ENCODE measurements at regions not wholly inside any gene's neighbourhood (a gene's known extent, or its start where the extent isn't known, plus 50 kb on each side); places are given as distances from the start of the nearest gene placed in this dataset.

- Histone ChIP-seq H3K36me3 (ENCODE audit: insufficient read depth, insufficient read length, low read length) (no peaks in the 10 kb centered on the region), H3K4me1 (ENCODE audit: insufficient read depth, insufficient read length) (peaks cover 13% of the 10 kb centered on the region)
- DNase-seq (ENCODE audit: low read depth, low spot score): no peak
Observed at GRCh38 chr15:68515371-68516095, 63.3 kb upstream of the CORO2B start.

GRCh38 chr15:68517285-68517761 lies 61.5 kb upstream of the CORO2B start:
- no peaks in the 10 kb centered on the region for H3K27me3 ChIP-seq (ENCODE audit: insufficient read depth, insufficient read length)
- H3K4me1 ChIP-seq (ENCODE audit: insufficient read depth, insufficient read length): peaks cover 13% of the 10 kb centered on the region
- H3K36me3 ChIP-seq (ENCODE audit: insufficient read depth, insufficient read length, low read length): no peaks in the 10 kb centered on the region
- no peak overlapping the region for H3K9ac ChIP-seq (ENCODE audit: insufficient read length, low read depth)
- TF ChIP-seq ZNF274 (IDR thresholded peaks at IDR 0.05; ENCODE audit: low read depth, low read length) (no peak), SUZ12 (IDR thresholded peaks at IDR 0.05; ENCODE audit: extremely low read depth, insufficient read depth, insufficient read length) (no peak)
- H3K9me3 ChIP-seq (ENCODE audit: insufficient read depth, low read length): peaks cover 12% of the 10 kb centered on the region; the same call in 1 of the 2 replicates
- DNase-seq (ENCODE audit: low read depth, low spot score): peak; percentile 23
- H3K4me3 ChIP-seq (ENCODE audit: insufficient read length, low read depth): no peak overlapping the region

More at GRCh38 chr15:68515371-68516095, 63.3 kb upstream of the CORO2B start:
- Histone ChIP-seq H3K27me3 (ENCODE audit: insufficient read depth, insufficient read length) (no peaks in the 10 kb centered on the region), H3K9me3 (ENCODE audit: insufficient read depth, low read length) (peaks cover 12% of the 10 kb centered on the region; the same call in 1 of the 2 replicates), H3K4me3 (ENCODE audit: insufficient read length, low read depth) (no peak overlapping the region), H3K9ac (ENCODE audit: insufficient read length, low read depth) (no peak overlapping the region)
- no peak for TF ChIP-seq ZNF274 (IDR thresholded peaks at IDR 0.05; ENCODE audit: low read depth, low read length)
- no peak for TF ChIP-seq YY1 (IDR thresholded peaks at IDR 0.05; ENCODE audit: insufficient read depth, insufficient read length)
- TF ChIP-seq SUZ12 (IDR thresholded peaks at IDR 0.05; ENCODE audit: extremely low read depth, insufficient read depth, insufficient read length): no peak

GRCh38 chr15:68518046-68518445 lies 60.7 kb upstream of the CORO2B start:
- no peaks in the 10 kb centered on the region for H3K27me3 ChIP-seq (ENCODE audit: insufficient read depth, insufficient read length)
- H3K9me3 ChIP-seq (ENCODE audit: insufficient read depth, low read length): peaks cover 12% of the 10 kb centered on the region; the same call in 1 of the 2 replicates
- H3K9ac ChIP-seq (ENCODE audit: insufficient read length, low read depth): peak overlapping the region; percentile 12
- TF ChIP-seq ZNF274 (IDR thresholded peaks at IDR 0.05; ENCODE audit: low read depth, low read length): no peak
- no peak for TF ChIP-seq YY1 (IDR thresholded peaks at IDR 0.05; ENCODE audit: insufficient read depth, insufficient read length)
- DNase-seq (ENCODE audit: low read depth, low spot score): no peak
- no peaks in the 10 kb centered on the region for H3K36me3 ChIP-seq (ENCODE audit: insufficient read depth, insufficient read length, low read length)
- no peak overlapping the region for H3K4me3 ChIP-seq (ENCODE audit: insufficient read length, low read depth)
- H3K4me1 ChIP-seq (ENCODE audit: insufficient read depth, insufficient read length): peaks cover 13% of the 10 kb centered on the region

GRCh38 chr15:68518785-68519430 lies 59.9 kb upstream of the CORO2B start:
- H3K4me3 ChIP-seq (ENCODE audit: insufficient read length, low read depth): no peak overlapping the region
- H3K9ac ChIP-seq (ENCODE audit: insufficient read length, low read depth): no peak overlapping the region
- H3K9me3 ChIP-seq (ENCODE audit: insufficient read depth, low read length): peaks cover 3% of the 10 kb centered on the region; the same call in 1 of the 2 replicates
- no peaks in the 10 kb centered on the region for H3K36me3 ChIP-seq (ENCODE audit: insufficient read depth, insufficient read length, low read length)
- no peaks in the 10 kb centered on the region for H3K27me3 ChIP-seq (ENCODE audit: insufficient read depth, insufficient read length)
- peaks cover 13% of the 10 kb centered on the region for H3K4me1 ChIP-seq (ENCODE audit: insufficient read depth, insufficient read length)
- DNase-seq (ENCODE audit: low read depth, low spot score): no peak
- TF ChIP-seq SUZ12 (IDR thresholded peaks at IDR 0.05; ENCODE audit: extremely low read depth, insufficient read depth, insufficient read length) (no peak), YY1 (IDR thresholded peaks at IDR 0.05; ENCODE audit: insufficient read depth, insufficient read length) (no peak), ZNF274 (IDR thresholded peaks at IDR 0.05; ENCODE audit: low read depth, low read length) (no peak)

GRCh38 chr15:68524753-68525584 lies 53.8 kb upstream of the CORO2B start:
- no peak for TF ChIP-seq SUZ12 (IDR thresholded peaks at IDR 0.05; ENCODE audit: extremely low read depth, insufficient read depth, insufficient read length)
- no peak for TF ChIP-seq ZNF274 (IDR thresholded peaks at IDR 0.05; ENCODE audit: low read depth, low read length)
- TF ChIP-seq YY1 (IDR thresholded peaks at IDR 0.05; ENCODE audit: insufficient read depth, insufficient read length): no peak

GRCh38 chr15:68525815-68526214 lies 53.0 kb upstream of the CORO2B start:
- no peak for DNase-seq (ENCODE audit: low read depth, low spot score)
- TF ChIP-seq YY1 (IDR thresholded peaks at IDR 0.05; ENCODE audit: insufficient read depth, insufficient read length) (no peak), ZNF274 (IDR thresholded peaks at IDR 0.05; ENCODE audit: low read depth, low read length) (no peak), SUZ12 (IDR thresholded peaks at IDR 0.05; ENCODE audit: extremely low read depth, insufficient read depth, insufficient read length) (no peak)
- Histone ChIP-seq H3K4me1 (ENCODE audit: insufficient read depth, insufficient read length) (no peaks in the 10 kb centered on the region), H3K4me3 (ENCODE audit: insufficient read length, low read depth) (no peak overlapping the region), H3K36me3 (ENCODE audit: insufficient read depth, insufficient read length, low read length) (no peaks in the 10 kb centered on the region), H3K9ac (ENCODE audit: insufficient read length, low read depth) (no peak overlapping the region), H3K27me3 (ENCODE audit: insufficient read depth, insufficient read length) (no peaks in the 10 kb centered on the region), H3K9me3 (ENCODE audit: insufficient read depth, low read length) (no peaks in the 10 kb centered on the region)

More at GRCh38 chr15:68524753-68525584, 53.8 kb upstream of the CORO2B start:
- H3K36me3 ChIP-seq (ENCODE audit: insufficient read depth, insufficient read length, low read length): no peaks in the 10 kb centered on the region
- H3K9ac ChIP-seq (ENCODE audit: insufficient read length, low read depth): no peak overlapping the region
- H3K4me1 ChIP-seq (ENCODE audit: insufficient read depth, insufficient read length): no peaks in the 10 kb centered on the region
- no peaks in the 10 kb centered on the region for H3K9me3 ChIP-seq (ENCODE audit: insufficient read depth, low read length)
- H3K4me3 ChIP-seq (ENCODE audit: insufficient read length, low read depth): no peak overlapping the region
- DNase-seq (ENCODE audit: low read depth, low spot score): no peak
- no peaks in the 10 kb centered on the region for H3K27me3 ChIP-seq (ENCODE audit: insufficient read depth, insufficient read length)

All from NT2/D1 (cell line).